K562 (cell line): ENCODE measurements at regions not wholly inside any gene's neighbourhood (a gene's known extent, or its start where the extent isn't known, plus 50 kb on each side); places are given as distances from the start of the nearest gene placed in this dataset.

Experiments used
- ATAC-seq: fragments of 200-7000 bp; cut with Tn5 transposase; 3 replicates; pipeline ENCODE4 v1.9.1; 2020; ENCODE audit warnings: moderate library complexity
- BruUV-seq: library from RNA; stranded (reverse); fragments of 400-500 nt; replicated peaks from 2 replicates; lab custom pipeline; 2021; lab: Mats Ljungman, UMichigan
- CTCF ChIA-PET: fragments of 300-600 bp; formaldehyde crosslinking; extraction: SDS; loops from one replicate; lab custom pipeline; 2021; ENCODE audit warnings: low intra/inter-chr PET ratio; lab: Yijun Ruan, JAX
- POLR2A ChIA-PET: fragments of 300-600, 350-650 bp; sonication (Branson Sonifier 250); formaldehyde crosslinking; extraction: SDS; loops from one replicate; lab custom pipeline; 2021; ENCODE audit warnings: antibody characterized with exemption, inconsistent platforms; lab: Yijun Ruan, JAX
- DNase-seq, 4 experiments: peaks; one replicate each; pipeline versions ENCODE4 v3.0.0 to v3.0.0-alpha.2; 2011 to 2018; ENCODE audit warnings: low spot score in 3 of 4, mixed read lengths in 3 of 4; ENCODE audit errors: extremely low read depth in 1 of 4
- FAIRE-seq: peaks from 2 replicates; lab custom pipeline; 2011; peaks lifted over from hg19 to GRCh38; lab: Jason Lieb, UNC
- H2AFZ ChIP-seq: 2 replicates; pipeline ENCODE4 v1.6.0; 2011; ENCODE audit warnings: low read depth, low read length, control low read depth, inconsistent platforms
- H3K27ac ChIP-seq: fragments of 200-600 bp; 3 replicates; pipeline ENCODE4 v1.8.0; 2011; ENCODE audit warnings: low read depth, mild to moderate bottlenecking, control low read depth, inconsistent platforms, low read length, moderate library complexity, mixed read lengths; ENCODE audit errors: extremely low read depth
- H3K27me3 ChIP-seq, 2 experiments: fragments of 300-600 bp in 1 of 2; 2 replicates in 1 of 2; 3 replicates in 1 of 2; pipeline versions ENCODE4 v1.6.0 to v1.8.0; 2011; ENCODE audit warnings: inconsistent platforms in 2 of 2, low read length in 2 of 2, mild to moderate bottlenecking in 1 of 2, mixed read lengths in 1 of 2, moderate library complexity in 1 of 2; ENCODE audit not compliant: control insufficient read depth in 2 of 2, insufficient read depth in 2 of 2
- H3K36me3 ChIP-seq: fragments of 300-600 bp; 3 replicates; pipeline ENCODE4 v1.8.0; 2011; ENCODE audit warnings: mild to moderate bottlenecking, low read length, inconsistent platforms; ENCODE audit not compliant: control insufficient read depth, insufficient read depth
- H3K4me1 ChIP-seq, 2 experiments: fragments of 200-600 bp in 1 of 2; replicated peaks in 1 of 2; 2 replicates in 1 of 2; 3 replicates in 1 of 2; pipeline versions ENCODE4 v1.5.1 to v1.8.0; 2011; ENCODE audit warnings: inconsistent platforms in 2 of 2, low read length in 2 of 2, mild to moderate bottlenecking in 1 of 2, mixed read lengths in 1 of 2, moderate library complexity in 1 of 2; ENCODE audit not compliant: control insufficient read depth in 2 of 2, insufficient read depth in 2 of 2
- H3K4me2 ChIP-seq: 2 replicates; pipeline ENCODE4 v1.6.1; 2011; ENCODE audit warnings: low read length, control low read depth, inconsistent platforms, mixed read lengths; ENCODE audit not compliant: insufficient read depth
- H3K4me3 ChIP-seq: fragments of 200-600 bp; sonication (generic), shearing (Covaris generic); 2 replicates; pipeline ENCODE4 v1.5.1; 2016; ENCODE audit warnings: control low read depth, inconsistent platforms
- H3K79me2 ChIP-seq: fragments of 200-600 bp; 3 replicates; pipeline ENCODE4 v1.8.0; 2011; ENCODE audit warnings: low read length, inconsistent platforms; ENCODE audit not compliant: control insufficient read depth, insufficient read depth
- H3K9ac ChIP-seq, 2 experiments: 2 replicates each; pipeline versions ENCODE4 v1.6.0 to v1.6.1; 2011; ENCODE audit warnings: low read depth in 2 of 2, low read length in 2 of 2, control low read depth in 1 of 2, inconsistent platforms in 1 of 2, mild to moderate bottlenecking in 1 of 2, mixed read lengths in 1 of 2; ENCODE audit not compliant: insufficient read depth in 1 of 2
- H3K9me1 ChIP-seq: one replicate; pipeline ENCODE4 v1.6.0; 2011; ENCODE audit warnings: inconsistent platforms, mild to moderate bottlenecking, low read length, moderate library complexity; ENCODE audit not compliant: control insufficient read depth, insufficient read depth
- H3K9me3 ChIP-seq: replicated peaks from 2 replicates; pipeline ENCODE4 v1.5.1; 2011; ENCODE audit warnings: low read depth, low read length, inconsistent platforms; ENCODE audit not compliant: control insufficient read depth, insufficient read depth
- H4K20me1 ChIP-seq: replicated peaks from 2 replicates; pipeline ENCODE4 v1.6.1; 2011; ENCODE audit warnings: low read length, inconsistent platforms, mixed read lengths; ENCODE audit not compliant: control insufficient read depth, insufficient read depth
- MTA3 ChIP-seq: fragments of 450-650 bp; formaldehyde crosslinking; IDR thresholded peaks from 2 replicates; pipeline ENCODE4 v1.6.1; 2017; ENCODE audit warnings: mild to moderate bottlenecking, borderline replicate concordance
- NFIX ChIP-seq: fragments of 250-450 bp; sonication (Bioruptor Pico); IDR thresholded peaks from 2 replicates; pipeline ENCODE4 v1.4.0; 2020; ENCODE audit warnings: low read depth, mild to moderate bottlenecking, moderate library complexity
- POU5F1 ChIP-seq: fragments of 150-350 bp; IDR thresholded peaks from 2 replicates; pipeline ENCODE4 v1.6.1; 2014; ENCODE audit warnings: borderline replicate concordance, low read length, low read depth, mild to moderate bottlenecking; ENCODE audit not compliant: partially characterized antibody
- SP2 ChIP-seq: IDR thresholded peaks from 2 replicates; pipeline ENCODE4 v1.6.1; 2011; ENCODE audit warnings: mild to moderate bottlenecking, low read depth, low read length, moderate library complexity; ENCODE audit not compliant: poor library complexity, severe bottlenecking; ENCODE audit errors: extremely low read depth
- SRSF1 ChIP-seq: fragments of 200-400 bp; formaldehyde crosslinking; IDR thresholded peaks from 2 replicates; pipeline ENCODE4 v1.6.1; 2017; ENCODE audit warnings: mild to moderate bottlenecking, low read depth, low read length, moderate library complexity
- ZC3H8 ChIP-seq: fragments of 450-650 bp; IDR thresholded peaks from 2 replicates; pipeline ENCODE4 v1.6.1; 2017
- ZNF274 ChIP-seq: IDR thresholded peaks from 2 replicates; pipeline ENCODE4 v1.6.1; 2011; ENCODE audit warnings: low read depth, mild to moderate bottlenecking, low read length, moderate library complexity, borderline replicate concordance
- ZNF717 ChIP-seq: fragments of 250-450 bp; sonication (Bioruptor Pico); IDR thresholded peaks from 2 replicates; pipeline ENCODE4 v1.5.0; 2021
- ZNF75A ChIP-seq: fragments of 450-650 bp; formaldehyde crosslinking; IDR thresholded peaks from 2 replicates; pipeline ENCODE4 v1.4.0; 2020; ENCODE audit warnings: mild to moderate bottlenecking
- ZNF785 ChIP-seq: fragments of 250-450 bp; sonication (Bioruptor Pico); IDR thresholded peaks from 2 replicates; pipeline ENCODE4 v1.4.0; 2020; ENCODE audit warnings: mild to moderate bottlenecking
- ZNF79 ChIP-seq: fragments of 250-450 bp; sonication (Bioruptor Pico); IDR thresholded peaks from 2 replicates; pipeline ENCODE4 v1.4.0; 2020; ENCODE audit warnings: low read depth, mild to moderate bottlenecking, moderate library complexity
- WGBS: fragments of 100-300 bp; shearing (Covaris generic); methylation state at CpG from one replicate; pipeline ENCODE4 v1.1.6; 2016; ENCODE audit warnings: low coverage, mixed read lengths; ENCODE audit not compliant: insufficient coverage; ENCODE audit errors: missing lambda C conversion rate; 5-methylcytosine and 5-hydroxymethylcytosine counted together
- in situ Hi-C: fragments of 300-500 bp; cut with MboI; formaldehyde crosslinking; loops from 4 replicates; pipeline ENCODE4 v1.15.0; 2018; ENCODE audit warnings: inconsistent platforms, mixed read lengths
- intact Hi-C: fragments of 100-400 bp; cut with micrococcal nuclease; formaldehyde crosslinking; loops from 2 replicates; pipeline ENCODE4 v1.14.2; 2022
- TF ChIP-seq, protein P1 (sequence below): fragments of 450-650 bp; formaldehyde crosslinking; IDR thresholded peaks from 2 replicates; pipeline ENCODE4 v1.4.0; 2020; ENCODE audit warnings: mild to moderate bottlenecking, moderate library complexity
- TF ChIP-seq, protein P2 (sequence below): fragments of 450-650 bp; conservative IDR thresholded peaks from 2 replicates; pipeline ENCODE4 v1.6.1; 2016; ENCODE audit warnings: missing genetic modification characterization, low read depth, mild to moderate bottlenecking, missing compliant biosample characterization, moderate library complexity
- TF ChIP-seq, protein P3 (sequence below): fragments of 250-450 bp; sonication (Bioruptor Pico); IDR thresholded peaks from 2 replicates; pipeline ENCODE4 v1.4.0; 2020; ENCODE audit warnings: mild to moderate bottlenecking, moderate library complexity, borderline replicate concordance
- TF ChIP-seq, protein P4 (sequence below): fragments of 250-450 bp; sonication (Bioruptor Pico); IDR thresholded peaks from 2 replicates; pipeline ENCODE4 v1.5.0; 2021; ENCODE audit warnings: mild to moderate bottlenecking, moderate library complexity

DNA sequence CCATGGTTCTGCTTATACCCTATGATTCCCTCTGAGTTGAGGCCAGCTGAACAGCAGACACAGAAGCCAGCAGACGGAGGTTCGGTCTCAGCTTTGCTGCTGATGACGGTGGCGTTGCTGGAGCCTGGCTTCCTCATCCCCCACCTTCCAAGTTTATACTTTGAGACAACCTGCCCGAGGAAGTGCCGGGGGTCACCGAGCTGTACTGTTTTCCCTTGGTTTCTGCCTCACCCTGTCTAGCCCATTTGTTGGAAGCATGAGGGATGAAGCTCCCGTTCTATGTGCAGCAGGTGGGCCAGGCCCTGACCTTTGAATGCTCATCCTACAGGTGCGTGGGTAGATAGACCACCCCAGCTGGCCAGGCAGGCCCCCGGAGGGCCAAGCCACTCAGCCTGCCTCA, 117.3 kb downstream of the MYCN start:
- H3K9me3 ChIP-seq, result no peaks in the 10 kb centered on the region
- 0% methylated on average over 10 of the region's 10 CpGs for WGBS
- FAIRE-seq (no peak), ATAC-seq (no peak), DNase-seq (no peak)
- in situ Hi-C loops (no loop called here), intact Hi-C loops (no loop called here)
- H3K79me2 ChIP-seq, result no peaks in the 10 kb centered on the region
- H3K4me2 ChIP-seq, result no peak overlapping the region
- H3K9me1 ChIP-seq, result no peaks in the 10 kb centered on the region
- no peaks in the 10 kb centered on the region for H3K36me3 ChIP-seq
- H3K27me3 ChIP-seq, result peaks cover 0 to 7% of the 10 kb centered on the region in 2 experiments; a peak in 1 of 5 replicates
- no peak overlapping the region for H3K9ac ChIP-seq
- BruUV-seq, result no TSS peak
- no peaks in the 10 kb centered on the region for H3K4me1 ChIP-seq
- H3K4me3 ChIP-seq, result no peak overlapping the region
- H3K27ac ChIP-seq, result no peak overlapping the region
- ChIA-PET POLR2A (interaction anchor here (0.6 kb wide), 1 partner anchor 9 kb away, joined by 3 read pairs; no protein-coding TSS in a partner anchor), CTCF (no interaction called here)
- no peak overlapping the region for H2AFZ ChIP-seq
- H4K20me1 ChIP-seq, result no peaks in the 10 kb centered on the region
- TF ChIP-seq POU5F1 (no peak), ZNF75A (CRISPR knock-in tag) (no peak), NFIX (CRISPR knock-in tag) (no peak), MTA3 (no peak), SP2 (no peak), ZNF717 (CRISPR knock-in tag) (no peak), ZC3H8 (no peak), ZNF274 (no peak), ZNF79 (no peak), ZNF785 (CRISPR knock-in tag) (no peak), SRSF1 (no peak)
- TF ChIP-seq, protein P1, sequence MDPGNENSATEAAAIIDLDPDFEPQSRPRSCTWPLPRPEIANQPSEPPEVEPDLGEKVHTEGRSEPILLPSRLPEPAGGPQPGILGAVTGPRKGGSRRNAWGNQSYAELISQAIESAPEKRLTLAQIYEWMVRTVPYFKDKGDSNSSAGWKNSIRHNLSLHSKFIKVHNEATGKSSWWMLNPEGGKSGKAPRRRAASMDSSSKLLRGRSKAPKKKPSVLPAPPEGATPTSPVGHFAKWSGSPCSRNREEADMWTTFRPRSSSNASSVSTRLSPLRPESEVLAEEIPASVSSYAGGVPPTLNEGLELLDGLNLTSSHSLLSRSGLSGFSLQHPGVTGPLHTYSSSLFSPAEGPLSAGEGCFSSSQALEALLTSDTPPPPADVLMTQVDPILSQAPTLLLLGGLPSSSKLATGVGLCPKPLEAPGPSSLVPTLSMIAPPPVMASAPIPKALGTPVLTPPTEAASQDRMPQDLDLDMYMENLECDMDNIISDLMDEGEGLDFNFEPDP (CRISPR knock-in tag), result no peak
- TF ChIP-seq, protein P2, sequence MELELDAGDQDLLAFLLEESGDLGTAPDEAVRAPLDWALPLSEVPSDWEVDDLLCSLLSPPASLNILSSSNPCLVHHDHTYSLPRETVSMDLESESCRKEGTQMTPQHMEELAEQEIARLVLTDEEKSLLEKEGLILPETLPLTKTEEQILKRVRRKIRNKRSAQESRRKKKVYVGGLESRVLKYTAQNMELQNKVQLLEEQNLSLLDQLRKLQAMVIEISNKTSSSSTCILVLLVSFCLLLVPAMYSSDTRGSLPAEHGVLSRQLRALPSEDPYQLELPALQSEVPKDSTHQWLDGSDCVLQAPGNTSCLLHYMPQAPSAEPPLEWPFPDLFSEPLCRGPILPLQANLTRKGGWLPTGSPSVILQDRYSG (tag), result no peak
- TF ChIP-seq, protein P3, sequence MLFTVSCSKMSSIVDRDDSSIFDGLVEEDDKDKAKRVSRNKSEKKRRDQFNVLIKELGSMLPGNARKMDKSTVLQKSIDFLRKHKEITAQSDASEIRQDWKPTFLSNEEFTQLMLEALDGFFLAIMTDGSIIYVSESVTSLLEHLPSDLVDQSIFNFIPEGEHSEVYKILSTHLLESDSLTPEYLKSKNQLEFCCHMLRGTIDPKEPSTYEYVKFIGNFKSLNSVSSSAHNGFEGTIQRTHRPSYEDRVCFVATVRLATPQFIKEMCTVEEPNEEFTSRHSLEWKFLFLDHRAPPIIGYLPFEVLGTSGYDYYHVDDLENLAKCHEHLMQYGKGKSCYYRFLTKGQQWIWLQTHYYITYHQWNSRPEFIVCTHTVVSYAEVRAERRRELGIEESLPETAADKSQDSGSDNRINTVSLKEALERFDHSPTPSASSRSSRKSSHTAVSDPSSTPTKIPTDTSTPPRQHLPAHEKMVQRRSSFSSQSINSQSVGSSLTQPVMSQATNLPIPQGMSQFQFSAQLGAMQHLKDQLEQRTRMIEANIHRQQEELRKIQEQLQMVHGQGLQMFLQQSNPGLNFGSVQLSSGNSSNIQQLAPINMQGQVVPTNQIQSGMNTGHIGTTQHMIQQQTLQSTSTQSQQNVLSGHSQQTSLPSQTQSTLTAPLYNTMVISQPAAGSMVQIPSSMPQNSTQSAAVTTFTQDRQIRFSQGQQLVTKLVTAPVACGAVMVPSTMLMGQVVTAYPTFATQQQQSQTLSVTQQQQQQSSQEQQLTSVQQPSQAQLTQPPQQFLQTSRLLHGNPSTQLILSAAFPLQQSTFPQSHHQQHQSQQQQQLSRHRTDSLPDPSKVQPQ (CRISPR knock-in tag), result no peak
- TF ChIP-seq, protein P4, sequence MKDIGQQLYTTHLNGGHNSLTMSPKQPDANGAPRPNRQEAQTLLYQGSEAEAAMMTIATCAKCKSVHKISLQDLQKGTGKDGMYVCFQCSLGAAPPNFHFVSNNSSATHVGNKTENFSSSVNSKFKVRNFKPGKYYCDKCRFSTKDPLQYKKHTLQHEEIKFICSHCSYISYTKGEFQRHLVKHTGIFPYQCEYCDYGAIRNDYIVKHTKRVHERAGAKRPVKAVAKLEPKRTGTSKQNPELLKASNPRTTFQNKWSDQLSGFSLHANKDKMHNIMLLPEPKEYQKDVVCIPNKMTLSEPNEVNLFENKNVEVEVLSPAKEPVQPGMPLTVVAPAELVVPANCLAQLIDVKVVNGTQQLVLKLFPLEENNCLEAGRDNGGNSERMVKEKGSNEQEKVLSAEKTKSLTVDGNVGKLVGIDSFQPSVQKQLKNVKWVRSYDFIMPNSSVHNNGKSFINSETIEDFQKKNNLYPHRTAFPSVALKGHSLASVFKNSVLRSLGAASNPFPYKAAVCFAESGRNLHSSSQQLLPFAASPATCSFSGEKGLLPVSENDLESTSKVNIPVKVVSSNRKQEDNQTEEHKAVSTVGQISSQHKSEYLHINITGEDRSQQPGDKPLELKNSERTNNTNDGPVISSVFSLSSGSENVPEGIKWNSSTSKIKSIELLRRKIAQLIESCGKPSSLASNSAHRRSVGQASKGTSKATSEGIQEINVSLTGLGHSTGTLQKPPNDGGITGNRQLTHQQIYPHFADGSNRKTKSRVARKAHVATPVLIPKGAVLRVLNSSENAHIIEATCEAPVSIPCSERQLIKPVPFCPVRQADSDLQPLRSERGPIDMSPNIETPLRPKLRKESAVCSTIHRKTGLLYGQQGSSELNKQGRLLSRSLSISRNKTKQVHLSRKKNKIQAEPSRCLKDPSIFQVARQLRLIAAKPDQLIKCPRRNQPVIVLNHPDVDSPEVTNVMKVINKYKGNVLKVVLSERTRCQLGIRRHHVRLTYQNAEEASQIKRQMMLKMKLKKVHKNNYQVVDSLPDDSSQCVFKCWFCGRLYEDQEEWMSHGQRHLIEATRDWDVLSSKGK (CRISPR knock-in tag), result no peak
